Suppressor macrophage treated with lipopolysaccharide for 1 hour (primary cell): ENCODE measurements at regions not wholly inside any gene's neighbourhood (a gene's known extent, or its start where the extent isn't known, plus 50 kb on each side); places are given as distances from the start of the nearest gene placed in this dataset.
"Not testable (repeated sequence)": the region's sequence is repeated elsewhere in the genome, so short reads cannot be mapped to it uniquely, and the experiment has no call there.

Experiments
- DNase-seq, 3 donors: peaks; one replicate each; pipeline ENCODE4 v3.0.0-alpha.2; 2020 to 2022

DNA sequence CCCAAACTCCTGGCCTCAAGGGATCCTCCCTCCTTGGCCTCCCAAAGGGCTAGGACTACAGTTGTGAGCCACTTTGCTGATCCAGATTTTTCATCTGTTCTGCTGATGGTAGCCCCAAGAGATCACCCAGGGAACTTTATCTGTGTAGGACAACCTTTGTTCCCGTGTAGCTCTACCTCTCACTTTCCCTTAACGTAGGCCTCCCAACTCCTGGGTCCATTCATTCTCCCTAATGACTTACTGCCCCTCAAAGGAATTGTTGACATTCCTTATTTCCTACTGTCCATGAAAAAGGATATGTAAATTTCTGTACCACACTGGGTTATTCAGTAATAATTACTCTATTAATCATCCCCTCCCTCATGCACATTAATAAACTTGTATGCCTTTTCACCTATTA, 51.0 kb upstream of the PHF24 start:
- DNase-seq: no peak

DNA sequence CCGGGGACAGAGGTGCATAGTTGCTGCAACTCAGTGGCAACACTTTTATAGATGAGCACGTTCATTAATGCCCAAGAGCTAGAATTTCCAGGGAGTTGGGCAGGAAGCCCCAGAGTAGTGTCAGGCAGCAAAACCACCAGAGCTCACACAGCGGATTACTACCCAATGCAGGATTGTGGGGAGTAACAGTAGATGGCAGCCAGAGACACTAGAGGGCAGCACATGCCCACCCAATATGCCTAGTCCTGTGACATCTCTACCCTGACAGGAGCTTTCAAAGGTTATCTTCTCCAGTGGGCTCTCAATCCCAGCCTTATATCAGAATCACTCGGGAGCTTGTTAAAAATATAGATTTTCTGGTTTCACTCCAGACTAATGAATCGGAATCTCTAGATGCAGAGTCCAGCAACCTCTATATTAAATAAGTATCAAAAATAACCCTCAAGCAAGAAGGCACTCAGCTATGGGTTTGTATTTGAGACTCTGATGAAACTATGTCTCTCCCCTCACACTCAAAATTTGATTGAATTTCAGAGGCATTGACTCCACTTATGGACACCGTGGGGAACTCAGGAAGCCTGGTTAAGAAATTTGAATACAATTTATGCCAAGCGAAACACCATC, 58.4 kb upstream of the PHF24 start:
- DNase-seq: peak; percentile 85 to 88 (median 87)

DNA sequence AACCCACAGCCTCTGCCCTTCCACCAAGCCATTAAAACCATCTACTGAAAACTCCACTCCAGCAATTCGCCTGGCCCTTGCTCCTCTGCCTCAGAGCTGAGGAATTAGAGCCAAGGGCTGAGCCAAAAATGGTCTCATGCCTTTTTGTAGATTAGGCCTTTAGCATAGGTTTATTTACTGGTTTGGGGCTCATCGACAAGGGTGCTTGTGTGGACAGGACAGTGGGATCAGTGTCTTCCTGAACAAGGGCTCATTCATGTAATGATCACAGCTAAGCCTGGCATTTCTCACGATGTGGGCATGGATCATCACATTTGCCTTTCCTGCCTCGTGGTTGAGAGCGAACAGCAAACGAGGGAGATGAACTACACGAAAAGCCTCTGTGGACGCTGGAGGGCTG, 59.2 kb upstream of the PHF24 start:
- DNase-seq: no peak

DNA sequence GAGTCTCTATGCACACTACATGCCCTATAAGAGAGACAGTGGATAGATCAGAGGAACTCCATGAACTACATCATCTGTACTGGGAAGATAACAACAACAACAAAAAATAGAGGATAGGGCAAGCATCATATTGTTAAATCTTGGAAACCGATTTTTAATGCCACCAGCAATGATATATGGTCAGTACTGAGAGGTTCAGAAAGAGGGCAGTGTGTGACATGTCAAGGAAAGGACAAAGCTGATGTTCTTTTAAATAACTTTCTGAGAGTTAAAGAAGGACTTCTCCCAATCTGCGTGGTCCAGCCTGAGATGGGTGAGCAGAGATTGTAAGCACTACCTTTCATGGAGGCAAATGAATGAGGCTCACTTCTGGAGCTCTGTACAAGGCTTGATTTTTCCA, 62.0 kb upstream of the PHF24 start:
- DNase-seq: peak in 1 of 3 donors; percentile 4

DNA sequence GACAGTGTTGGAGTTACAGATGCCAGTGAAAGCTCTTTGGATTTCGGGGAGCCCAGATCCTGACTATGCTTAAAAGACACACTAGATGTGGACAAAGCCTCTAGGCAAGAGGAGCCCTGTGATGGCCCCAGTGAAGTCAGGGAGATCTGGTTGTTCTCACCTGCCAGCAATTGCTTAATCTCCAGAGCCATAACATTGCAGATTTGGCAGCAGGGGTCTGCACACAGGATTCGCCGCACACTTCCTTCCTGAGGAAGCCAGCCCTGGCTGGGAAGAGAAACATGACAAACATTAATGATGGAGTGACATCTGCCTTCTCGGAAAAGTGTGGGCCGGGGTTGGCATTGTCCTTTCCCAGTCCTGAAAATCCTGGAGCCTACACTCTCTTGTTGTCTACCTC, 65.2 kb upstream of the PHF24 start:
- no peak for DNase-seq

DNA sequence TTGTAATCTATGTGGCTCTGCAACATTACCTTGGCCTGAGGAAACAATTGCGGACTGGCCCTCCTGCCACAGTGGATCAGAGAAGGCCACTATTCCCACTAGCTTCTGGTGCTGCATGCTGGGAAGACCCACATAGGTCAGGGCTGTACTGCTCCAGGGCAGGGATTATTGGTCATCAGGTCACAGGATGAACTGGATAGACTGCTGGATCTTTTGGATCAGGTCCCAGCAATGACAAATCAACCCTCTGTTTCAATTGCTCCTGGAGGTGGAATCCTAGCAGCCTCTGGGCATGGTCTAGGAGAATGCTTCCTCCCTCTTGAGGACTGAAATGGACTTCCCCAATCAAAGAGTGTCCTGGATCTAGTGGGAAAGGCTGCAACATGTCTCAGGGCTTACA, 66.7 kb upstream of the PHF24 start:
- no peak for DNase-seq

DNA sequence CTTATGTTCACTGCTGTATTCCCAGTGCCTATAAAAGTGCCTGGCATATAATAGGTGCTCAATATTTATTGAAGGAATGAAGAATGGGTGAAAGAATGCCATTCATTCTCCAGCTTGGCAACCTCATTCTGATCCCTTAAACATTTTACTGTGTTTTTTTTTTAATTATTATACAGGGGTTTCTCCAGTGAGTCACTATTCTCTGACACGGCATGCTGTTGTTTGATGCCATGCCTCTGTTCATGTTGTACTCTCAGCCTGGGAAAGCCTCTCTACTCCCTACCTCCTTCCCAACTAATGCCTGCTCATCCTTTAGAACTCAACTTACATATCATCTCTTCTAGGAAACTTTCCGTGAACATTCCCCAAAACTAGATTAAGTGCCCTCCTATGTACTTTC, 70.2 kb upstream of the PHF24 start:
- DNase-seq: no peak

DNA sequence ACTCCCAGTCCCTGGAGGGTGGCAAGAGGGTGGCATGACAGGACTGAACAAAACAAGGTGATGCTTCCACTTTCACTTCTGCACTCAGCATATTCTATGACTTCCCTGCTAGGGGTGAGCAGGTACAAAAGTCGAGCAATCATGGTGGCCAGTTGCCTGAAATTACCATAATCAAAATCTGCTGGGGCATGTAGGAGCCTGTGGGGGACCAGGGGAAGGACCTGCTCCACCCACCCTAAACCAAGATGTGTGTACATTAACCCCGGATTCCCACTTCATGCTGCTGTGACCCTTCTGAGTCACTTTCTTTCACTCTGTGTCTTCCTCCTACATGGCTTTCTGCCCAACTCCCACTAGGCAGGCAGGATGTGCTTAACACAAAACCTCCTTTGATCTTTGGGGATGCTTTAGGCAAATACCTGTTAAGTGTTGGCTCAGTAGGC, 73.3 kb upstream of the PHF24 start:
- DNase-seq: no peak

DNA sequence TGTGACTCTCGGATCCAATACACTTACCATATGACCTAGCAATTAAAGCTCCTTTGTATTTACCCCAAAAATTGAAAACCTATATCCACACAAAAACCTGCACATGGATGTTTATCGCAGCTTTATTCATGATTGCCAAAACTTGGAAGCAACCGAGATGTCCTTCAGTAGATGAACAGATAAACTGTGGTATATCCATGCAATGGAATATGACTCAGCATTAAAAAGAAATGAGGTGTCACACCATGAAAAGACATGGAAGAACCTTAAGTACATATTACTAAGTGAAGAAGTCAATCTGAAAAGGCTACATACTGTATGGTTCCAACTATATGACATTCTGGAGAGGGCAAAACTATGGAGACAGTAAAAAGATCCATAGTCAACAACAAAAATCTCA, 82.0 kb upstream of the PHF24 start:
- no peak for DNase-seq

DNA sequence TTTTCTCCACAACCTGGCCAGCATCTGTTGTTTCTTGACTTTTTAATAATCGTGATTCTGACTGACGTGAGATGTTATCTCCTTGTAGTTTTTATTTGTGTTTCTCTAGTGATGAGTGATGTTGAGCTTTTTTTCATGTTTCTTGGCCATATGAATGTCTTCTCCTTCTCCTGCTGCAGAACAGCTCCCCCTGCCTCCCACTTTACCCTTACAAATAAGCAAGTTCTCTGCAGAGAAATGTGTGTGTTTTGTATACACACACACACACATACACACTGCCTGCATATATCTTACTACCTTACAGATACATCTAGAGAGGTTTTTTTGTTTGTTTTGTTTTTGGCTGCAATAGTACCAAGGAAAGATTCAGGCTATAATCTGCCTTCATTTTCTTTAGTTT, 88.7 kb upstream of the PHF24 start:
- peak; percentile 20 to 41 (median 24) for DNase-seq

DNA sequence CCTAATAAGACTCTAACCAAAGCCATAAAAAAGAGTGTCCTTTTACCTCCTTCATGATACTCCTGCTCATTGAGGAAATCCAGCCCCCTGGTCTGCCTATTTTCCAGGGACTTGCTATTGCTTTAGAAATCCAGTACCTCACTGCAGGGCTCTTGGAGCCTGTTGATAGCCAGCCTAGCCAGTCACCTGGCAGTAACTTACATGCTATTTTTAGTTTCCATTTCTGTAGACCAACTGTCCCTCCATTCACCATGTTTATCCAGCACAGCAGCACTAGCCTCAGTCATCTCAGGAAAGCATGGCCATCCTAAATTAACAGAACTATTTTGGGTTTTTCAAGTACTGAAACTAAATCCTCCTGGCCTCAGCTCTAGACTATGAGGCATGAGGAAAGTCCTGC, 91.5 kb upstream of the PHF24 start:
- no peak for DNase-seq

DNA sequence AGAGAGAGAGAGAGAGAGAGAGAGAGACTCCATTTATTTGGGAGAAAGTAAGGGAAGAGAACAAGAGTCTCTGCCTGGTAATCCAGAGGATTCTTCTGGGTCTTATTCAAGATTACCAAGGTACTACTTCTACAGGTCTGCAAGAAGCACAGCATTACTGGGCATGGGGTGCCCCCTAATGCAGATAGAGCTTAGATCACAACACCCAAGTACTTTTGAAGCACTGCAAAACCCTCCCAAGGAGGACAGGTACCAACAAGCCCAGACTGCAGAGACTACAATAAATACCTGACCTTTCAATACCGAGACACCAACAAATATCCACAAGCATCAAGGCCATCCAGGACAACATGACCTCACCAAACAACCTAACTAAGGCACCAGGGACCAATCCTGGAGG, 94.7 kb upstream of the PHF24 start:
- no peak for DNase-seq

DNA sequence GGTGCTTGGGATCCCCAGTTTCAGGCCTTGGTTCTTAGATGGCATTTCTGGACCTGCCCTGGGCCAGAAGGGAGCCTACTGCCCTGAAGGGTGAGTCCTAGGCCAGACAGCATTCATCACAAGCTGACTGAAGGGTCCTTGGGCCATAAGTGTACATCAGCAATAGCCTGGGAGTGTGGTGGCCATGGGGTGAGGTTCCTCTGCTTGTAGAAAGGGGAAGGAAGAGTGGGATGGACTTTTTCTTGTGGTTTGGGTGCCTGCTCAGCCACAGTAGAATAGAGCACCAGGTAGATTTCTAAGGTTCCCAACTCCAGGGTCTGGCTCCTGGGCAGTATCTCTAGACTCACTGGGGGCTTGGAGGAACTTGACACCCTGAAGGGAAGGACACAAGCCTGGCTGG, 95.2 kb upstream of the PHF24 start:
- peak; percentile 24 to 42 (median 39) for DNase-seq

DNA sequence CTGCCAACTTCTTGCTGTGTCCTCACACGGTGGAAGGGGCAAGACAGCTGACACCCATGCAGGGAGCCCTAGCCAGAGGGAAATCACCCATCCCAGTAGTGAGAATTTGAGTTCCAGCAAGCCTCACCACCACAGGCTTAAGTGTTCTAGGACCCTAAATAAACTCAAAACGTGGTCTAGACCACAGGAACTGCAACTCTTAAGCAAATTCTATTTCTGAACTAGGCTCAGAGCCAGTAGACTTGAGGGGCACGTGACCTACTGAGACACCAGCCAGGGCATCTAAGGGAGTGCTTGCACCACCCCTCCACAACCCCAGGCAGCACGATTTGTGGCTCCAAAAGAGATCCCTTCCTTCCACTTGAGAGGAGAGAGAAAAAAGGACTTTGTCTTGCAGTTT, 96.0 kb upstream of the PHF24 start:
- peak in 2 of 3 donors; percentile 5 to 12 for DNase-seq

DNA sequence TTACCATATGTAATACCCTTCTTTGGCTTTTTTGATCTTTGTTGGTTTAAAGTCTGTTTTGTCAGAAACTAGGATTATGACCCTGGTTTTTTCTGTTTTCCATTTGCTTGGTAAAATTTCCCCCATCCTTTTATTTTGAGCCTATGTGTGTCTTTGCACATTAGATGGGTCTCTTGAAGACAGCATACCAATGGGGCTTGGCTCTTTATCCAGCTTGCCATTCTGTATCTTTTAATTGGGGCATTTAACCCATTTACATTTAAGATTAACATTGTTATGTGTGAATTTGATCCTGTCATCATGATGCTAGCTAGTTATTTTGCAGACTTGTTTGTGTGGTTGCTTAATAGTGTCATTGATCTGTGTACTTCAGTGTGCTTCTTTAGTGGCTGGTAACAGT, 103.1 kb upstream of the PHF24 start:
- DNase-seq: not testable (repeated sequence)

DNA sequence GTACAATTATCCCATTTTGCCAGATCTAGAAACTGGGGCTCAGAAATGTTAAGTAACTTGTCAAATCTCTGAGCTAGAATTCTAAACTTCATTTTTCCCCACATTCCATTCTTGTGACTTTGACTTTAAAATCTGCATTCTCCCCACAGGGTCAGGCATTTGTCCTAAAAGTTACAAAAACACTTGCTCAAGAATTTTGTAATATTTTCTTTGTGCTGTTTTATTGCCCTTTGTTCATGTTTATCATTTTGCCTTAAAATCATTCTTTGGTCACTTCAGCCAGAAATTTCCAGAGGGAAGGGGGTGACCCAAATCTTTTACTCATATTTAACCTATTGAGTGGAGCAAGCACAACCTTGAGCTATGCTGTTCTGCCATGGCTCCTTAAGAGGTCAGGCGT, 120.1 kb upstream of the CCL21 start:
- DNase-seq: no peak

DNA sequence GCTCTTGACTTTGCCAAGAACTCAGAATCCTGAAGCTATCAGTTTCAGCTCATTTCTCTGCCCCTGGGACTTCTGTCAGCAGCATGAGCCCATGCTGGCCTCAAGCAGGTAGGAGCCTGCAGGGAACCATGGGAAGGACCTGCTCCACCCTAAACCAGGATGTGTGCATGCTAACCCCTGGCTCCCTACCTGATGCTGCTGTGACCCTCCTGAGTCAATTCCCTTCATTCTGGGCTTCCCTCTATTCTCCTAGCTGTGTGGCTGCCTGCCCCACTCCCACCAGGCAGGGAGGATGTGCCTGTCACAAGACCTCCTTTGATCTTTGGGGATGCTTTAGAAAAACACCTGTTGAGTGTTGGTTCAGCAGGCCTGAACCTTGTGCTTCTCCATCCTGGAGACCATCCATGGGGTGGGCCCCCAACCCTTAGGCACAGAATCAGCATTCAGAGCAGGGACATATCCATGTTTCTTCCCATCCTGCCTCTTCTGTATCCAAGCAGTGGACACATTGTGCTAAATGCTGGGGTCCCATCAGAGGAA, 117.1 kb upstream of the CCL21 start:
- no peak for DNase-seq

DNA sequence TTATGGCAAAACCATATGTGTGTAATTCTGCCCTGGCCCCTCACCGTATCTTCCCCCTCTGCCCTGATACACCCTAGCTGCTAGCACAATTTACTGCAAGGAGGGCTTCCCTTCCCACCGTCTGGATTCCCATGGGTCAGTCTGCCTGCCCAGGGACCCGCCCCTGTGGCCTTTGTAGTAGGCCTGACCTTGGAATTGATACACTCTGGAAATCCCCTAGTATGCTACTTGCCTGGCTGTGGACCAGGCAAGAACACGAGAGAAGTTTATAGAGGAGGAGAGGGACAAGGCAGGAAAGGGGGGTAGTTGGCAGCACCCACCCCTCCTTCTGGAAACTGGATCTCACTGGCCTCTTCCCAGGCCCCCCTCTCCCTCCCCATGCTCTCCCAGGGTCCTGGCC, 115.8 kb upstream of the CCL21 start:
- DNase-seq: peak in 2 of 3 donors; percentile 9 to 10

DNA sequence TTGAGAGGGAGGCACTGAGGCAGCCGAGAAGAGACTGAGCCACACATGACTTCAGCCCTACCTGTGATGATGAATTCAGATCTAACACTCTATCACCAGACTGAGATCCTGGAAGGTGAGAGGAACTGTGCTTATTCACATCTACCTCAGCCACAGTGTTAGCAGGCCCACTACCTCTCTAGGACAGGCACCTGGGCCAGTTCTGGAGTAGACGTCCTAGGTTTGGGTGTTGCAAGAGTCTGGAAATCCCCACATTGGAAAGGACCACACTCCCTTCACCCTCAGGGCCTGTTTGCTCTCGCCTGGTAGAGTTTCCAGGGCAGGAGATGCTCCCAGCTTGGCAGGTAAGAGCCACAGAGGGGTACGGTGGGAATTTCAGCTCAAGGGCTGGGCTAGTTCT, 113.8 kb upstream of the CCL21 start:
- no peak for DNase-seq

DNA sequence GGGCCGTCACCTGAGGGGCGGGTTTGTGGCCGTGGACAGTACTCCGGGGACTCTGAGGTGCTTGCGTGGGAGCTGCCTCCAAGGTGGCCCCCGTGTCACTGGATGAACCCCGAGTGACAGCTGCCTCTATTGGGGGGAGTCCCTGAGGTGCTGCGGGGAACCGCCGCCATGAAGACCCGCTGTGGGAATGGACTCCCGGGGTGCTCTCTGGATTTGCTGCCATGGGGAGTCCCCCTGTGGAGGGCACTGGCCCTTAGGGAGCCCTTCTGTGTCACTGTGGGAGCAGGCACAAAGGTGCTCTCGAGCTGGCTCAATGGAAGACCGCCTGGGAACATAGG, 100.2 kb upstream of the CCL21 start:
- no peak for DNase-seq

DNA sequence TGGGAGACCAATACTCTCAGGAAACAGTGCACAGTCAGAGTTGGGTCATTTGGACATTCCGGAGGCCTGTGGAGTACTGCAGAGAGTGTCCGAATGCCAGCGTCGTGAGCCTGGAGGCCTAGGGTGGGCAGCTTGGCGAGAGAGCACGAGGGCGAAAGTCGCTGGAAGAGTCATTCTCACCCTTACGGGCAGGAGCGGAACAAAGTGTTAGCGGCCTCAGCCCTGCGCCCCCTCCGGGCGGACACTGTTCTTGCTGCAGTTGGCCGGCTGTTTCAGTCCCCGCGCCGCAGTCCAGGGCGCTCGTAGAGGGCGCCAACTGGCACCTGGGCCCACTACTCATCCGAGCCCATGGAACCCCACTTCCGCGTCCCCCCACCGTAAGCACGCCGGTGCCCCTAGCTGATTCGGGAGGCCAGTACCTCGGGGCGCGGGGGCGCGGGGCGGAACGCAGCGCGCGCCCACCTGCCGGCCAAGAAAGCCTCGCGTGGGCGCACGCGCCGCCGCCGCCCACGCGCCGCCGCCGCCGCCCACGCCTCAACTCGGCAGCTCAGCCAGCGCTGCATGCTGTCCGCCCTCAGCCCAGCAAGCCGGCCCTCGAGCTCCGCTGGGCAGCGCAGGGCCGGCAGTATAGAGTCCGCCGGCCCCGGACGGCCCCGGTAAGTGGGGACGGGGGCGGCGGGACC, 99.7 kb upstream of the CCL21 start:
- DNase-seq: peak; percentile 48 to 63 (median 63)

DNA sequence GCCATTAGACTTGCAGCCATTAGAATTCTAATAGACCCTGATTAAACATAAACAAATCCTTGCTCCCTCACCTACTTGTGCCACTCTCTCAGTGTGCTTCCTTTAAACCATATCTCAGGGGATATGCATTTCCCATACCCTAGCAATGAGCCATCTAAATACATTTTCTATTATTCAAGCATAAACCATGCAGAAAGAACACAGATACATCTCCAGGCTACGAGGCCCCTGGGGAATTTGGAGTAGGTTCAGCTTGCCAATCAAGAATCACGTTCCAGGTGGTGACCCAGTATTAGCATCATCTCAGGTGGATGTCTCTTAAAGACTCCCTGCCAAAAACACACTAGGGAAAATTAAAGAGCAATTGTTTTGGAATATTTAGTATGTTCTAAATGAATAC, 93.0 kb upstream of the CCL21 start:
- no peak for DNase-seq

DNA sequence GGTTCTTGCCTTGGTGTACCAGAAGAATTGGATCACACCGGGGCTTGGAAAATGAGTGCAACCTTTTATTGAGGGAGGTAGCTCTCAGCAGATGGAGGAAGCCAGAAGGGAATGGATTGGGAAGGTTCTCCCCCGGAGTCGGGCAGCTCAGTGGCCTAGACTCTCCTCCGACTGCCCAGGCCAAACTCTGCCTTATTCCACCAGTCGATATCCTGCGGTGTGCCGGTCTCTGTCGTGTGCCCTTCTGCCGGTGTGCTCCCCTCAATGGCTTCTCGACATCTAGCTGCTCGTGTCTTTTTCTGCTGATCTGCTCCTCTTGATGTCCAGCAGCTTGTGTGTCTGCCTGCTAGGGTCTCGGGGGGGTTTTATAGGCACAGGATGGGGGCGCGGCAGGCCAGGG, 87.4 kb upstream of the CCL21 start:
- no peak for DNase-seq

DNA sequence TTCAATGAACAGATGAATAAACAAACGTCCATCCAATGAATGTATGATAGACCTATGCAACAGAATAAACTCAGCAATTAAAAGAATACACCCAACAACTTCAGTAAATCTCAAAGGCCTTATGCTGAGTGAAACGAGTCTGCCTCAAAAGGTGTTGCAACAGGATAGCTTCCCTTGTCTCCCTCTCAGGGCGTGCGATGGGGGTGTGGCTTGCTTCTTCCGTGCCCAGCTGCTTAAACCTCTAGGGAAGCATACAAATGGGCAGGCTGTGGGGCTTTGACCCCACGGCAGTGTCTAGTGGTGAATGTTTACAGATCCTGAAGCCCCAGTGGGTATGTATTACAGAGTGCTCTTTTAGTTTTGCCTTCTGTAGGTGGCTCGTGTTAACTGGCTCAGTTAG, 87.0 kb upstream of the CCL21 start:
- DNase-seq: peak in 2 of 3 donors; percentile 11 to 13

DNA sequence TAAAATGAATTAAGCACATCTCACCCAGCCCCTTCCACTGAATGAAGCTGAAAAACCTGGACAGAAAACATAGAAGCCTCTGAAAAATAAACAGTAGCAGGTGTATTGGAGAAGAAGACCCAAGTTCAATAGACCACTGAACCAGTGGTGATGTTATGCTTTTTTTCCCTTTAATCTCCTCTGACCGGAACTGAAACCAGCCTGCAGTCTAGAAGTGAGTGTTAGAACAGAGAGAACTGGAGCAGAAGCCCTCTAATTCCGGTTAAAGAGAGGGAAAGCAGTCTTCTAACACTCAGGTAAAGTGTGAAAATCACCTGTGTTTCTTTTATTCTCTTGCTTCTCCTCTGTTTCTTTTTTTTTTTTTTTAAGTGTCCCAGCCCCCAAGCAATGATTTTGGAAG, 83.5 kb upstream of the CCL21 start:
- no peak for DNase-seq
